ENCODE measurements at regions not wholly inside any gene's neighbourhood (a gene's known extent, or its start where the extent isn't known, plus 50 kb on each side); places are given as distances from the start of the nearest gene placed in this dataset.

DNA sequence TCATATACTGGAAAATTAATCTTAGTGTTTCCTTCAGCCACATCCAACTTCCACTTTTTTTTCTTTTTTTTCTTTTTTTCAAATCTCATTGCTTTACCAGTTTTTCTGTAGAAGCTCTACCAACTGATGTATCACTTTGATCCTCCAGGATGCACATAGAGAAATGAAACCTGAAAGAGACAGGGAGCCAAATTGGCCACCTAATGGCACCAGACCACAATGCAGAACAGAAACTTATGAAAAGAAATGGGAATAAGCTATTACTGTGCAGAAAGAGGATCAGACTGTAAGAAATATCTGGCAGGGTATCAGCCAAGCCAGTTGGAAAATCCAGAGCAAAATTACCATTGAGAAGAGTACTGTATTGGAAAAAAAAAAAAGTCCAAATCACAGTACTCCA is 1514.2 kb downstream of the MRPL39 start:
- H3K27ac Mint-ChIP-seq: no peak overlapping the region
- H3K4me1 Mint-ChIP-seq: no peaks in the 10 kb centered on the region
- DNase-seq (ENCODE audit: low spot score in 2 of 2, unreplicated experiment in 2 of 2): no peak
- H3K27me3 Mint-ChIP-seq (ENCODE audit: low read depth): no peaks in the 10 kb centered on the region
- no peaks in the 10 kb centered on the region for H3K36me3 Mint-ChIP-seq
- H3K9me3 Mint-ChIP-seq: peaks cover 61% of the 10 kb centered on the region
- TF ChIP-seq, protein P1, sequence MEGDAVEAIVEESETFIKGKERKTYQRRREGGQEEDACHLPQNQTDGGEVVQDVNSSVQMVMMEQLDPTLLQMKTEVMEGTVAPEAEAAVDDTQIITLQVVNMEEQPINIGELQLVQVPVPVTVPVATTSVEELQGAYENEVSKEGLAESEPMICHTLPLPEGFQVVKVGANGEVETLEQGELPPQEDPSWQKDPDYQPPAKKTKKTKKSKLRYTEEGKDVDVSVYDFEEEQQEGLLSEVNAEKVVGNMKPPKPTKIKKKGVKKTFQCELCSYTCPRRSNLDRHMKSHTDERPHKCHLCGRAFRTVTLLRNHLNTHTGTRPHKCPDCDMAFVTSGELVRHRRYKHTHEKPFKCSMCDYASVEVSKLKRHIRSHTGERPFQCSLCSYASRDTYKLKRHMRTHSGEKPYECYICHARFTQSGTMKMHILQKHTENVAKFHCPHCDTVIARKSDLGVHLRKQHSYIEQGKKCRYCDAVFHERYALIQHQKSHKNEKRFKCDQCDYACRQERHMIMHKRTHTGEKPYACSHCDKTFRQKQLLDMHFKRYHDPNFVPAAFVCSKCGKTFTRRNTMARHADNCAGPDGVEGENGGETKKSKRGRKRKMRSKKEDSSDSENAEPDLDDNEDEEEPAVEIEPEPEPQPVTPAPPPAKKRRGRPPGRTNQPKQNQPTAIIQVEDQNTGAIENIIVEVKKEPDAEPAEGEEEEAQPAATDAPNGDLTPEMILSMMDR (IDR thresholded peaks at IDR 0.05; ENCODE audit: unreplicated experiment): no peak
- no peak overlapping the region for H3K4me3 Mint-ChIP-seq

DNA sequence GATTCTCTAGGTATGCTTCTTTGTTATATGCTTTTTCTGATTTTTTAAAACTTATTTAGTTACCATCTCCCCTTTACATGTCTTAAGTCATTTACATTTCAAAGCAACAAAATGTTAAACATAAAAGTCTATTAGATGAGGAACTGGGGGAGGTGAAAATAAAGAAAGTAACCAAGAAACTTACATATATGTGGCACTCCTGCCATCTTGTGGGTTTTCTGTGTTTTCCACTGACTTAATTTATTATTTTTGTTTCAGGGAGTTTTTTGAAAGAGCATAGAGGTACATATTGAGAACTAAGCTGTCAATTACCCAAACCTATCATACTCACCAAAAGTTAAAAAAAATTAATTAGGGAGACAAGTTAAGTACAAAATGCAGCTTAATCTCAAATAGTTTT is 1531.1 kb downstream of the MRPL39 start:
- H3K36me3 Mint-ChIP-seq: no peaks in the 10 kb centered on the region
- no peak overlapping the region for H3K27ac Mint-ChIP-seq
- H3K27me3 Mint-ChIP-seq (ENCODE audit: low read depth): no peaks in the 10 kb centered on the region
- DNase-seq (ENCODE audit: low spot score in 2 of 2, unreplicated experiment in 2 of 2): no peak
- H3K4me1 Mint-ChIP-seq: no peaks in the 10 kb centered on the region
- H3K9me3 Mint-ChIP-seq: peaks cover 49% of the 10 kb centered on the region
- TF ChIP-seq, protein P1 (IDR thresholded peaks at IDR 0.05; ENCODE audit: unreplicated experiment): no peak
- H3K4me3 Mint-ChIP-seq: no peak overlapping the region

DNA sequence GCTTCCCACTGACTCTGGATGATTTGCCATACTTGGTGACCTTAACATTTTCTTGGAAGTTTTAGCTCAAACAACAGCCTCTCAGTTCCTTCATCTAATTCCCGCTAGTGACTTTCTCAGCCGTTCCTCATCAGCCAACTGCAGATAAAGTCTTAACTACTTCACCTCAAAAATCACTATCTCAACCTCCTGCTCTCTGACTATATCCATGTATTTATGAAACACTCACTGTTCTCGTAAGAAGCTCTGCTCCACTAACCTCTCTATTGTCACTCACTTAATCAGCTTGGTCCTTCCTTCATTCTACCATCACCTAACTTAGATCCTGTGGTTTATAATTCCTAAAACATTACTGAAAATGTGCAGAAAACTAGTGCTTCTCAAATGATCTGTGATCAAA is 1551.6 kb downstream of the MRPL39 start:
- Mint-ChIP-seq H3K4me1 (no peaks in the 10 kb centered on the region), H3K36me3 (no peaks in the 10 kb centered on the region), H3K4me3 (no peak overlapping the region), H3K27ac (no peak overlapping the region), H3K9me3 (peaks cover 16% of the 10 kb centered on the region), H3K27me3 (ENCODE audit: low read depth) (no peaks in the 10 kb centered on the region)
- TF ChIP-seq, protein P1 (IDR thresholded peaks at IDR 0.05; ENCODE audit: unreplicated experiment): no peak
- no peak for DNase-seq (ENCODE audit: low spot score in 2 of 2, unreplicated experiment in 2 of 2)

DNA sequence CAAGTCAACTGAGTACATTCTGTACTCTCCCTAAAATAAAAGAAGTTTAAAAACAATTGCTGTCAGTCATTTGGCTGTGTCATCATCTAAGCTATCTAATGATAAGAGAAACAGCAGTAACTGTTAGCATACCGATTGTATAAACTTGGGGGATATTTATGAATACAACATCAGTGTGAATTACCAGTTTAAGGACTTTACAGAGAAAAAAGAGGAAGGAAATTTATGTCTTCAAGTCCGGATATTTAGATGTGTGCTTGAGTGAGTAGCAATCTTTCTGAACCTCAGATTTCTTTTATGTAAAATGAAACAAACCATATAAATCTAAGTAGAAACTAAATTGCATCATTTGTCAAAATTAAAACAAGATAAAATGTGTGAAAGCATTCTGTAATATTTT is 1557.0 kb downstream of the MRPL39 start:
- TF ChIP-seq, protein P1 (IDR thresholded peaks at IDR 0.05; ENCODE audit: unreplicated experiment): no peak
- H3K4me3 Mint-ChIP-seq: no peak overlapping the region
- H3K9me3 Mint-ChIP-seq: peaks cover 27% of the 10 kb centered on the region
- H3K27me3 Mint-ChIP-seq (ENCODE audit: low read depth): no peaks in the 10 kb centered on the region
- DNase-seq (ENCODE audit: low spot score in 2 of 2, unreplicated experiment in 2 of 2): no peak
- no peak overlapping the region for H3K27ac Mint-ChIP-seq
- no peaks in the 10 kb centered on the region for H3K4me1 Mint-ChIP-seq
- H3K36me3 Mint-ChIP-seq: no peaks in the 10 kb centered on the region

DNA sequence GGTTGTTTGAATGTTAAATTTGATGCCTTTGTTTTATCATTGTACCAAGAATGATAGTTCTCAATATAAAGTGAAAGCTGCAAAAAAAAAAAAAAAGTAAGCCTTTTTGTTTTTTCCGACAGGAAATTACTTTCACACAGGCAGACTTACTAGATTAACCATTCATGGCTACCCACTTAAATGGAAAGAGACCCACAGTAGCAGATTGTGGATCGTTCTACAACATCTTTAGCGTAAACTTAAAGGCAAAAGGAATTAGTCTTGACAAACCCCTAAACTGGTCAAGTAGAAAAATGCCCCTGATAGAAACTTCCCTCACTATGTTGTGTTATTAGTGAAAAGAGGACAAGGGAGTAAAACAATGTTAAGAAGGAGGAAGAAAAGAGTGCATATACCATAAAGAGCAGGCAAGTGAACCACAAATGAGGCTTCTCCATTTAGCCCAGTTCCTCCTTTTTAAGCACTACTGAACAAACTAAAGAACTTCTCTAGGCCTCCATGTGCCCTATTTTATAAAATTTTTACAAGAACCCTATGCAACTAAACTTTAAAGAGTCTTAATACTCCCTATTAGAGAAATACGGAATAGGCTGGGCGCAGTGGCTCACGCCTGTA is 1560.3 kb downstream of the MRPL39 start:
- Mint-ChIP-seq H3K27me3 (ENCODE audit: low read depth) (no peaks in the 10 kb centered on the region), H3K27ac (no peak overlapping the region), H3K4me3 (no peak overlapping the region), H3K36me3 (no peaks in the 10 kb centered on the region), H3K4me1 (no peaks in the 10 kb centered on the region), H3K9me3 (peaks cover 14% of the 10 kb centered on the region)
- DNase-seq (ENCODE audit: low spot score in 2 of 2, unreplicated experiment in 2 of 2): no peak
- TF ChIP-seq, protein P1 (IDR thresholded peaks at IDR 0.05; ENCODE audit: unreplicated experiment): no peak

DNA sequence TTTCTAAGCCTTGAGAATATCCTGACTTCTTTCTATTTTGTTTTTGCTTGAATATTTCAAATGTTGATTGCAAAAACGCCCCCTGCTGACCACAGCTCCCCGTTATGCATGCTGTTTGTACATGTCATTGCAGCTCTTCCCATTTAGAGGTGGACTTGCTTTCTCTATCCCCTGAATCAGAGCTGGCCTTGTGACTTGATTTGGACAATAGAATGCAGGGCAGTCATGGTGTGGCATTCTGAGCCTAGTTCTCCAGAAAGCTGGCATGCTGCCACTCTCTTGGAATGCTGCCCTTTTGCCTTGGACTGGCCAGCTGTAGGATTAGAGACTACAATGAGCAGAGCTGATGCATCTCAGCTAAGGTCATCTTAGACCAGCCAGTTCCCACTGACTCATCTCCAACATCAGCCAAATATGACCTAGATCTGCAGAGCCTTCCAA is 1561.5 kb downstream of the MRPL39 start:
- Mint-ChIP-seq H3K27me3 (ENCODE audit: low read depth) (no peaks in the 10 kb centered on the region), H3K36me3 (no peaks in the 10 kb centered on the region), H3K27ac (no peak overlapping the region), H3K4me3 (no peak overlapping the region), H3K4me1 (no peaks in the 10 kb centered on the region), H3K9me3 (peaks cover 21% of the 10 kb centered on the region)
- TF ChIP-seq, protein P1 (IDR thresholded peaks at IDR 0.05; ENCODE audit: unreplicated experiment): no peak
- no peak for DNase-seq (ENCODE audit: low spot score in 2 of 2, unreplicated experiment in 2 of 2)

All from mesothelial cell of epicardium (in vitro differentiated cells).